GM21526 (cell line): ENCODE measurements at regions not wholly inside any gene's neighbourhood (a gene's known extent, or its start where the extent isn't known, plus 50 kb on each side); places are given as distances from the start of the nearest gene placed in this dataset.
A peak's percentile ranks its signal among the peaks of the same experiment; 100 is the strongest.

Experiments
- ATAC-seq: cut with Tn5 transposase; IDR thresholded peaks from one replicate; pipeline ENCODE4 v1.9.1; 2021; ENCODE audit warnings: moderate library complexity; ENCODE audit not compliant: unreplicated experiment, low FRiP score

- no peak for ATAC-seq
These were observed 256.2 kb upstream of the SEMA3A start for GRCh38 chr7:84450772-84451171.

DNA sequence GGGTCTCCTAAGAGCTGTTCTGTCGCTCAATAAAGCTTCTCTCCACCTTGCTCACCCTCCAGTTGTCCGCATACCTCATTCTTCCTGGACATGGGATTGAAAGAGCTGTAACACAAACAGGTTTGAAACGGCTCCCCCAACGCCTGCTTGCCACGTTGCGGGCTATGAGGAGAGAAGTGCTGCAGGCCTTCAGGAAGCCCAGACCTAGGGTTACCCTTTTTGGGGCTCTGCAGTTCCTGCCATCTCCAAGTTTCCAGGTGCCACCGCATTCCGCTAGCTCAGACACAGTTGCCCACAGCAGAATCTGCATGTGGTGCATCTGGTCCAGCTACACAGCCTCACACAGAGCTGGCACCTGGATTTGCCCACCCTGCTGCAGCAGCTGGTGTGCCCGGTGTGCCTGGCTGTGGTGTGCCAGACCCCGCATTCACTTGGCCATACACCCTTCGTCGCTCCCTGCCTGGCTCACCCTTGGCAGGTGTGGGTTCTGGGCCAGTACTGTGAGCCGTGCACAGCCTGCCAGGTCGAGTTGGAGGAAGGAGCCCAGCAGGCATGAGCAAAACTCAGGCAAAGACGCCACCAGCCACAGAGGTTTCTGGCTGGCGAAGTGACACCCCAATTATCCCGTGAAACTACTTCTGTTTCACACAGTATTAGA lies 253.2 kb upstream of the SEMA3A start:
- ATAC-seq: no peak

DNA sequence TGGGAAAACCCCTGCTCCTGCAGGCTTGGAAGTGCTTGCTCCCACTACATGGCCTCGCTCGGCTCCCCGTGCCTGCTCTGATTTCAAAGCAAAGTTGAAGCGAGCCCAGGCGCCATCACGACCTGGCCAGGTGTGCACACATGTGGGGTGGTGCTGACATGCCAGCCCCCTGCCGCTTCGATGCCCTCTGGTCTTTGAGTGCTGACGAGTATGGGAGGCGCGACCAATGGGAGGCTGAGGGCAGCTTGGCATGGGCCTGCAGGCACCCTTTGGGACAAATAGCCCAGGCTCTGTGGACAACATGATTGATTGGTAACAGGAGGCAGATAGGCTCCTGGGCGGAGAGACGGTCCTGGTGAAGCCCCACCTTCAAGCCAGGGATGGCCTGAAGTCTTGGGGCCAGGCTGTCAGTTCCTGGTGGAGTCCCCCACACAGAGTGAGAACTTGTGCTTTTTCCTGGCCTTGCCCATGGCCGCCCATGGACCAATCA lies 252.4 kb upstream of the SEMA3A start:
- no peak for ATAC-seq

GRCh38 chr7:84425702-84426259 lies 231.2 kb upstream of the SEMA3A start:
- no peak for ATAC-seq

DNA sequence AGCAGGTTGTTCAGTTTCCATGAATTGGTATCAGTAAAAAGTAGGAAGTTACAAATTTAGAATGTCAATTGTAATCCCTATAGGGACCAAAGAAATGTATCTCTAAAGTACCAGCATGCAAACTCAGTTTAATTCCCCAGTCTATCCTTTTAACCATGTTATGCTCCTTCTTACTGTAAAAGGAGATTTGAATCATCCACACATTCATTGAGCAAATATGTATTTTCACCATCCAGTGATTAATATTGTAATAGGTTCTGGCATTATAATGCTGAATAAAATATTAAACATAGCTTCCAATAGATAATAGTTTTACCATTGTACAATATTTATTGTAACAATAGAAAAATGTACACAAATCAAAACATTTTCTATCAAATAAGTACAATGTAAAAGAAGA lies 228.2 kb upstream of the SEMA3A start:
- no peak for ATAC-seq

DNA sequence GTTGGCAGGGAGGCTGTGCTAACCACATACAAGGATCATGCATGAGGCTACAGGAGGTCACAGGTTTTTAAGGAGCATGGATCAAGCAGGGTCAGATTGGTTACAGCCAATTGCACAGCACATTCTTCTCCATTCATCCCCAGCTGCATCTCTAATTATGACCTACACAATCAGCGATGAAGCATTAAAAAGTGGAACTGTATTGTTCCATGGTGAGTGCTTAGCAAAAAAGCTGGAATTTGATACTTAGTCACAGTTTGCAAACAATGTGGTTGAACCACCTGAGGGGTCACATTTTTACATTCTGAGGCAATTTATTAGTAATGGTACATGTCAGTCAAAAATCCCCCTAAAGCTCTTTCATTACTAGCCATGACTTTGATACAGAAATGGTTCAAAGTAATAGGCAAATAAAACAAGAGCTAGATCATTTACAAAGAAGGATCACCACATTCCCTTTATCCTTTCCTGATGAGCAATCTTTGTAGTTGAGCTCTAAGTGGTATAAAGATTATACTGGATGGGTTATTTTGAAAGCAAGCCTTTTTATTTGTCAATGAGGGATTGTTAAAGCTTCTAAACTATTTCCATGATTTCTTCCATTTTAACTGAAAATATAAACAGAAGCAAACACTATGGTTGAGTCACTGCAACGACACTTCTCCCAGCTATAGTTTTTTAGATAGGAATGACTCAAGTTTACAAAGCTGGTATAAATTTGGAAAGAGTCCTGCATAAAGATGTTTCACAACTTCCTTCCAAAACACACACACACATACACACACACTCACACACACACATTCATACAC lies 217.8 kb upstream of the SEMA3A start:
- no peak for ATAC-seq

DNA sequence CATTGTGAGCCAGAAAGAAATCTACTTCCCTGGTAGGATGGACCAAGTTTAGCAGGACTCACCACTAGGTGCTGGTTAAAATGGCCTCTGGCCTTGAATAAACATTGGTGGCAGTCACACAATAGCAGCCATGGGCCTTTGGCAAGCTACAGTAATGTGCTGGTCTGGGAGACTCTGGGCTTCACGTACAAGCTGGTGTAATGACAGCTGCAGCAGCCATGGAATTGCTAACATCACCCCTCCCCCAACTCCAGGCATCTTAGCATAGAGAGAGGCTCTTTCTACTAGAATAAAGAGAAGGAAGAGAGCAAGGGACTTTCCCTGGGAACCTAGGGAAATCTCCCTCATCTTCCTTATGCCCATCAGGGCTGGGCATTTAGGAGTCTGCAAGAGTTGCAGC lies 205.1 kb upstream of the SEMA3A start:
- ATAC-seq: no peak

- ATAC-seq: no peak
These were observed 199.6 kb upstream of the SEMA3A start for GRCh38 chr7:84394219-84394618.

DNA sequence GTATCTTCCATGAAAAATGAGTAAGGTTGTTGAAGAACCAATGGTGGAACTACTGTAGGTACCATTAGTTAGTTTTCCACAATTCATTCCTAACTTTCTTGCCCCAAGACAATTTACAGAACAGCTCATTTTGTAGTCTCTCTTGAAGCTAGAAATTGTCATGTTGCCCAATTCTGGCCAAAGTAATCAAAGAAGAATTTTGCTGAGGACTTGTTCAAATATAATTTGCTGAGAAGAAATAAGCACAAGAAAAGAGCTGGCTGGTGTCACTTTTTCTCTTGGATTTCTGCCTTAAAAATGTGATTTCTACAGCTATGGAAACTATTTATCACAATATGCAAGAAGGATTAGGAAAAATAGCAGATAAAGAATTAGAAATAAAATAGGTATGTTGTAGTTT lies 199.2 kb upstream of the SEMA3A start:
- no peak for ATAC-seq

DNA sequence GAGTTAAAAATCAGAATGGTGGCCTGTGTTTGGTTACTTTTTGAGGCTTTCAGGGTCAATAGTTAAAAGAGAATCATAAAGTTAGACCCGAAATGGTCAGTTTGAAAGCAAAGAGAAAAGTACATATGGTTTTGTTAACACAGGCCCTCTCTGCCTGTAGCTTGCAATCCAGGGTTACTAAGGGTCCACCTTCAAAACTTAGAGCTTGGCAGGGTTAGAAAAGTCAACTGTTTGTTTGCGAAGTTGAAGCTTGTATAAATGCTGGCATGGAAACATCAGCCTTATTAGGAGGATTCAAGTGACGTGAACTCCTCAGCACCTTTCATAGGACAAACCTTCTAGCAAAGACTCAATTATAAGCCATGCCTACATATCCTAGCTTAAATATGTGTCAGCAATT lies 196.3 kb upstream of the SEMA3A start:
- no peak for ATAC-seq

DNA sequence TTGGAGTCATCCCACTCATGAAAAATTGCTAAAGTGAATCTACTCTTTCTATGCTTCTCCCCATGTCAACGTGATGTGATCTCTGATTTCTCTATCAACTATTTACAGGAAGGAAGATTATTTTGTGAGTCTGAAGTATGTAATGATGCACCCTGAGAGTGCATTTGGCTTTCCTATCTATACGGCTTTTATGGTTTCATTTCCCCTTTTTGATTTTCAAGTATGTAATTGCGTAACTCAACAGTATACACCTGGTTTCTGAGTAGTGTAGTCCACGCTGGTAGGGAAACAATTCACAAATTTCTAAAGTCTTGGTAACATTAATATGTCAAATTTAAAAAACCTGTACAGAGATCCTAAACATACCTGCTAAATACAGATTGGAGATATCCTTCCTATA lies 194.7 kb upstream of the SEMA3A start:
- ATAC-seq: peak; percentile 94

DNA sequence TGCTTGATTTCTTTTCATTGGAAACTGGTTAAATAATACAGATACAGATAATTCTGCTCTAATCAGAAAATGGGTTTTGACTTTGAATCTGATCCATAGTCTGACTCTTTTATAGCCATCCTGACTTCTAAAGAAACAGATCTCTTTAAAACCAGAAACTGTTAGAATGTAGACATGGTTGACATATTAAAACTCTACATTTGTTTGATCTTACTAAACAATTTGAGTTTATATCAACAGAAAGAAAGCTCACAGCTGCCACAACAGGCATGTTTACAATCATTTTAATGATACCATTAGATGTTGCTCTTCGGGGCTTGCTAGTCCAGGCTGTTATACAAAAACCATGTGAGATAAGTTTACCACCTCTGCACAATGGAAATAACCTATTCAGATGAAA lies 193.0 kb upstream of the SEMA3A start:
- ATAC-seq: no peak

- ATAC-seq: no peak
These were observed 189.8 kb upstream of the SEMA3A start for GRCh38 chr7:84384417-84384816.

DNA sequence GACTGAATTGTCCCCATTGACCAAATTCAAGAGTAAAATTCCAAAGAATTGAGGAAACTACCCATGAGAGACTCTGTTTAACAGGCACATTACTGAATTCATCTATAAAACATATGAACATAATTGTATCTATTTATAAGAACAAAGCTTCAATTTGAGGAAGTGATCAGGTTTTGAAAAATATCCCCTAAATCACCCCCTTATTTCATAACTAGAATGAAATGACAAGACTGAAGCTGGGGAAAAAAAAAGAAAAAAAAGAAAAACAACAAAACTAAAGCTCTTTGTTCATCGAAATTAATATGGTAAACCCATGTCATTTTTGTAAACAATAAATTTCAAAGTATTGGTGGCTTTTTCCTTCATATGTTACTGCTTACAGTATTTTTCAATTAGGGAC lies 184.9 kb upstream of the SEMA3A start:
- no peak for ATAC-seq

DNA sequence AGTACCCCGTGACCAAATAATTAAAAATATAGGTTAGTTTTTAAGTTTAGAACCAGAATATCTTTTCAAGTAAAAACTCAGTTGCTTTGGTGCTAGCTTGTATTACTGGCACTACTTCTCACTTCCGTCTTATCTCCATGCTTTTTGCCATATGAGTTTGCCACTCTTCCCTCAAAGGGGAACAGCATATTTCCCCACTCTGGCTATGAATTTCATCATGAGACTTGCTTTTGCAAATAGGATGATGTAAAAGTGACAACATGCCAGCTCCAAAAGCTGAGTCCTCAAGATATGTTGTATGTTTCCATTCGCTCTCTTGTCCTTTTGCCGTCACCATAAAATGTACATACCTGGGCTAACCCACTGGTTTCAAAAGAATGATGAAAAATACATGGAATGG lies 178.1 kb upstream of the SEMA3A start:
- no peak for ATAC-seq

DNA sequence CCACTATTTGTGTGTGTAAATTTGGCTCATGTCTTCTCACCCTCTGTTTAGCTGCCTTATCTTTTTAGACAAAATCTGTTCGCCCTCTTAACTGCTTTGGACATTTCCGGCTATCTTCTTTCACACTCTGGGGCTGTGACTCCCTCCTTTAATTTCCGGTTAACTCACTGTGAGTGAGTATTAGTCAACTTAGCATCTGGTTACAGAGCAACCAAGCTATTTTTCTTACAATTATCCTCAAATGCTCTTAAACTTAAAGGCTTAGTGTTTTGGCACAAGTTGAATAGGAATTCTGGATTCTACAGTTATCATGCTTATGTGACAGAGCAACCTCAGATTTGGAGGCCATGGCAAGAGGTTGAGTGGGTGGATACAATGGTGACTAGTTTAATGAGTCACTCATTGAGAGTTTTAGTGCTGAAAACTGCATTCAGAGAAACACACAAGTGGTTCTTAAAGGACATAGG lies 177.6 kb upstream of the SEMA3A start:
- ATAC-seq: no peak

DNA sequence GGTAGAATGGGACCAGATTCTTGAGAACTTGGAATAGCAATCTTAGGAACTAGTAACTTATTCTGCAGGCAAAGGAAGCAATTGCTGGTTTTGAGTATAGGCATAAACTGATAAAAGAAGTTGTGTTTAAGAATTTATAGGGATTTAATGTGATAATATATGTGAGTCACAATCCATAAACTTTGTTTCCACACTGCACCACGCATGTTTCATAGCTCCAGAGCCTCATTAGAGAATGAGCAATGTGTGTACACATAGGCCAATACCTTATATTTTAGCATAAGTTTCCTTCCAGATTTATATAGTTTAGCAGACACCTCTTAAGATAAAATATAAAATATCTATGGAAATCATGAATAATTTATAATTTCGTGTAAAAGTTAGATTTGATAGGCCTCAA lies 175.5 kb upstream of the SEMA3A start:
- ATAC-seq: no peak

- ATAC-seq: no peak
These were observed 173.5 kb upstream of the SEMA3A start for GRCh38 chr7:84368122-84368521.

GRCh38 chr7:84364708-84365107 lies 170.1 kb upstream of the SEMA3A start:
- ATAC-seq: no peak

DNA sequence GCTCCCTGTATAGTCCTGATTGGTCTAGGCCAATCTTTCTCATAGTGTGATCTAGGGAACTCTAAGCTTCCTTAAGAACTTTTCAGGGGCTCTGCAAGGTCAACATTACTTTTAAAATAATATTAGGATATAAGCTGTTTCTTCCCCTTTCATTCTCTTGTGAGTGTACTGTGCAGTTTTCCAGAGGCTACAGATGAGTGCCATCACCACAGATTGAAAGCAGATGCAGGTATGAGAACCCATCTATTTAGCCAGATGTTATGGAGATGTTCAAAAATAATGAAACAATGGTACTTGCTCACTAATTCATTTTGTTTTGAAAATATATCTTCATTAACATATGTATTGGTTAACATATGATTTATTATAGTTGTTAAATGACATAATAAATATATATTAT lies 169.2 kb upstream of the SEMA3A start:
- ATAC-seq: no peak

GRCh38 chr7:84362828-84363227 lies 168.2 kb upstream of the SEMA3A start:
- ATAC-seq: no peak

DNA sequence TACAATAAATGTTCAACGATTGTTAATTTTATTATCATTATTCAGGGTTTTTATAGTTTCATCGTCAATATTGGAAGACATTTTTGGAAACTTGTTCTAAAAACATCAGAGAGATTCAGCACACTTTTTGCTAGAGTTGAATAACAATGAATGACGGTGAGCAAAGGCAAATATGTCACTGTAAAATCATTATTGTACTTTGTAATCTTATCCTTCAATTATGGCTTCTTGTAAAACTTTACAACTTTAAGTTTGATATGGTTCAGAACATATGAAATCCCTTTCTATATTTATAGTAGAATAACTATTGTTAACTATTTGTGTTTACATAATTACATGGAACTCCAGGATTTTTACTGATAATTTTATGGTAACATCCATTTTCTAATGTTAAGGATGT lies 167.8 kb upstream of the SEMA3A start:
- ATAC-seq: no peak
